K562 (cell line): ENCODE measurements at regions not wholly inside any gene's neighbourhood (a gene's known extent, or its start where the extent isn't known, plus 50 kb on each side); places are given as distances from the start of the nearest gene placed in this dataset.

Experiments used
- MAZ ChIP-seq, 2 experiments: fragments of 450-650 bp in 1 of 2; sonication (generic) in 1 of 2; formaldehyde crosslinking; IDR thresholded peaks in 1 of 2; conservative IDR thresholded peaks in 1 of 2; 2 replicates each; pipeline versions ENCODE4 v1.4.0 to v1.5.0; 2020; ENCODE audit warnings: mild to moderate bottlenecking in 1 of 2, missing genetic modification reagents in 1 of 2
- SMAD2 ChIP-seq: fragments of 150-350 bp; IDR thresholded peaks from 2 replicates; pipeline ENCODE4 v1.6.1; 2014; ENCODE audit warnings: low read depth, mild to moderate bottlenecking, low read length
- TF ChIP-seq, protein P1 (sequence below): fragments of 250-450 bp; sonication (Bioruptor Pico); IDR thresholded peaks from 2 replicates; pipeline ENCODE4 v1.5.1; 2021; ENCODE audit warnings: mild to moderate bottlenecking

GRCh38 chr6:142569676-142570075 is 267.9 kb downstream of the ADGRG6 start:
- TF ChIP-seq SMAD2 (no peak), MAZ (CRISPR knock-in tag; conservative IDR thresholded peaks at IDR 0.05 in 1 of 2, IDR thresholded peaks at IDR 0.05 in 1 of 2) (no peak)
- TF ChIP-seq, protein P1, sequence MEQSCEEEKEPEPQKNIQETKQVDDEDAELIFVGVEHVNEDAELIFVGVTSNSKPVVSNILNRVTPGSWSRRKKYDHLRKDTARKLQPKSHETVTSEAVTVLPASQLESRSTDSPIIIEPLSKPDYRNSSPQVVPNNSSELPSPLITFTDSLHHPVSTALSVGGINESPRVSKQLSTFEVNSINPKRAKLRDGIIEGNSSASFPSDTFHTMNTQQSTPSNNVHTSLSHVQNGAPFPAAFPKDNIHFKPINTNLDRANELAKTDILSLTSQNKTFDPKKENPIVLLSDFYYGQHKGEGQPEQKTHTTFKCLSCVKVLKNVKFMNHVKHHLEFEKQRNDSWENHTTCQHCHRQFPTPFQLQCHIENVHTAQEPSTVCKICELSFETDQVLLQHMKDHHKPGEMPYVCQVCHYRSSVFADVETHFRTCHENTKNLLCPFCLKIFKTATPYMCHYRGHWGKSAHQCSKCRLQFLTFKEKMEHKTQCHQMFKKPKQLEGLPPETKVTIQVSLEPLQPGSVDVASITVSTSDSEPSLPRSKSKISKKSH (CRISPR knock-in tag), result no peak
